Uterus (tissue), 2 donors: ENCODE measurements at regions not wholly inside any gene's neighbourhood (a gene's known extent, or its start where the extent isn't known, plus 50 kb on each side); places are given as distances from the start of the nearest gene placed in this dataset.

Source experiments
- CTCF ChIP-seq, 4 experiments: fragments of 200-600 bp in 2 of 4; fragments of 450-650 bp in 2 of 4; sonication (generic) in 2 of 4; IDR thresholded peaks; one replicate each; pipeline ENCODE4 v1.5.1; 2016 to 2019; ENCODE audit warnings: antibody characterized with exemption in 4 of 4, mild to moderate bottlenecking in 2 of 4, moderate library complexity in 1 of 4
- POLR2A ChIP-seq, 2 donors: fragments of 450-650 bp; IDR thresholded peaks; one replicate each; pipeline ENCODE4 v1.6.1; 2016; ENCODE audit warnings: antibody characterized with exemption in 2 of 2, mild to moderate bottlenecking in 1 of 2, moderate library complexity in 1 of 2

- TF ChIP-seq CTCF (IDR thresholded peaks at IDR 0.05): no peak
- no peak for TF ChIP-seq POLR2A (IDR thresholded peaks at IDR 0.05)
Observed at GRCh38 chr2:81194176-81194575, 889.6 kb upstream of the LRRTM1 start.
